ENCODE measurements at regions not wholly inside any gene's neighbourhood (a gene's known extent, or its start where the extent isn't known, plus 50 kb on each side); places are given as distances from the start of the nearest gene placed in this dataset.

DNA sequence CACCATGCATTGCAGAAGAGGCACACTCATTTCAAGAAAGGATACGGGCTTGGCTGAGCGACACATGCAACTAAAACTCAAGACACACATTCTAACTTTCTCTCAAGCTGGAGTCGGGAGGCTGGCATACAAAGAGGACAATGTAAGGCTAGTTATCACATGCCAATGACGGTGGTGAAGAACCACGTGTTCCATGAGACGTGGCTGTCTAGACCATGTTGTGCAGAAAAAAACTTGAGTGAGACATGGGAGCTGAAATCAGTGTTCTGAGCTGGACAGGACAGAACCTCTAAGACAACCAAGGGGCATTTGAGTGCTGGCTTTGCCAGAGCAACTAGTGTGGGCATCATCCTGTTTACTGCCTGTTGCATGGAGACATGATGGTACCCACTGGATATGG, 193.0 kb upstream of the DPP6 start:
- ATAC-seq, result no peak
- TF ChIP-seq OSR1 (CRISPR knock-in tag; IDR thresholded peaks at IDR 0.05), result no peak
- TF ChIP-seq, protein P1, sequence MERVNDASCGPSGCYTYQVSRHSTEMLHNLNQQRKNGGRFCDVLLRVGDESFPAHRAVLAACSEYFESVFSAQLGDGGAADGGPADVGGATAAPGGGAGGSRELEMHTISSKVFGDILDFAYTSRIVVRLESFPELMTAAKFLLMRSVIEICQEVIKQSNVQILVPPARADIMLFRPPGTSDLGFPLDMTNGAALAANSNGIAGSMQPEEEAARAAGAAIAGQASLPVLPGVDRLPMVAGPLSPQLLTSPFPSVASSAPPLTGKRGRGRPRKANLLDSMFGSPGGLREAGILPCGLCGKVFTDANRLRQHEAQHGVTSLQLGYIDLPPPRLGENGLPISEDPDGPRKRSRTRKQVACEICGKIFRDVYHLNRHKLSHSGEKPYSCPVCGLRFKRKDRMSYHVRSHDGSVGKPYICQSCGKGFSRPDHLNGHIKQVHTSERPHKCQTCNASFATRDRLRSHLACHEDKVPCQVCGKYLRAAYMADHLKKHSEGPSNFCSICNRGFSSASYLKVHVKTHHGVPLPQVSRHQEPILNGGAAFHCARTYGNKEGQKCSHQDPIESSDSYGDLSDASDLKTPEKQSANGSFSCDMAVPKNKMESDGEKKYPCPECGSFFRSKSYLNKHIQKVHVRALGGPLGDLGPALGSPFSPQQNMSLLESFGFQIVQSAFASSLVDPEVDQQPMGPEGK (CRISPR knock-in tag; IDR thresholded peaks at IDR 0.05; ENCODE audit: borderline replicate concordance), result no peak
- TF ChIP-seq ZNF70 (CRISPR knock-in tag; IDR thresholded peaks at IDR 0.05), result no peak
- TF ChIP-seq, protein P2, sequence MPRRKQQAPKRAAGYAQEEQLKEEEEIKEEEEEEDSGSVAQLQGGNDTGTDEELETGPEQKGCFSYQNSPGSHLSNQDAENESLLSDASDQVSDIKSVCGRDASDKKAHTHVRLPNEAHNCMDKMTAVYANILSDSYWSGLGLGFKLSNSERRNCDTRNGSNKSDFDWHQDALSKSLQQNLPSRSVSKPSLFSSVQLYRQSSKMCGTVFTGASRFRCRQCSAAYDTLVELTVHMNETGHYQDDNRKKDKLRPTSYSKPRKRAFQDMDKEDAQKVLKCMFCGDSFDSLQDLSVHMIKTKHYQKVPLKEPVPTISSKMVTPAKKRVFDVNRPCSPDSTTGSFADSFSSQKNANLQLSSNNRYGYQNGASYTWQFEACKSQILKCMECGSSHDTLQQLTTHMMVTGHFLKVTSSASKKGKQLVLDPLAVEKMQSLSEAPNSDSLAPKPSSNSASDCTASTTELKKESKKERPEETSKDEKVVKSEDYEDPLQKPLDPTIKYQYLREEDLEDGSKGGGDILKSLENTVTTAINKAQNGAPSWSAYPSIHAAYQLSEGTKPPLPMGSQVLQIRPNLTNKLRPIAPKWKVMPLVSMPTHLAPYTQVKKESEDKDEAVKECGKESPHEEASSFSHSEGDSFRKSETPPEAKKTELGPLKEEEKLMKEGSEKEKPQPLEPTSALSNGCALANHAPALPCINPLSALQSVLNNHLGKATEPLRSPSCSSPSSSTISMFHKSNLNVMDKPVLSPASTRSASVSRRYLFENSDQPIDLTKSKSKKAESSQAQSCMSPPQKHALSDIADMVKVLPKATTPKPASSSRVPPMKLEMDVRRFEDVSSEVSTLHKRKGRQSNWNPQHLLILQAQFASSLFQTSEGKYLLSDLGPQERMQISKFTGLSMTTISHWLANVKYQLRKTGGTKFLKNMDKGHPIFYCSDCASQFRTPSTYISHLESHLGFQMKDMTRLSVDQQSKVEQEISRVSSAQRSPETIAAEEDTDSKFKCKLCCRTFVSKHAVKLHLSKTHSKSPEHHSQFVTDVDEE (CRISPR knock-in tag; IDR thresholded peaks at IDR 0.05), result no peak
- no peak for TF ChIP-seq ZC3H10 (CRISPR knock-in tag; IDR thresholded peaks at IDR 0.05)

DNA sequence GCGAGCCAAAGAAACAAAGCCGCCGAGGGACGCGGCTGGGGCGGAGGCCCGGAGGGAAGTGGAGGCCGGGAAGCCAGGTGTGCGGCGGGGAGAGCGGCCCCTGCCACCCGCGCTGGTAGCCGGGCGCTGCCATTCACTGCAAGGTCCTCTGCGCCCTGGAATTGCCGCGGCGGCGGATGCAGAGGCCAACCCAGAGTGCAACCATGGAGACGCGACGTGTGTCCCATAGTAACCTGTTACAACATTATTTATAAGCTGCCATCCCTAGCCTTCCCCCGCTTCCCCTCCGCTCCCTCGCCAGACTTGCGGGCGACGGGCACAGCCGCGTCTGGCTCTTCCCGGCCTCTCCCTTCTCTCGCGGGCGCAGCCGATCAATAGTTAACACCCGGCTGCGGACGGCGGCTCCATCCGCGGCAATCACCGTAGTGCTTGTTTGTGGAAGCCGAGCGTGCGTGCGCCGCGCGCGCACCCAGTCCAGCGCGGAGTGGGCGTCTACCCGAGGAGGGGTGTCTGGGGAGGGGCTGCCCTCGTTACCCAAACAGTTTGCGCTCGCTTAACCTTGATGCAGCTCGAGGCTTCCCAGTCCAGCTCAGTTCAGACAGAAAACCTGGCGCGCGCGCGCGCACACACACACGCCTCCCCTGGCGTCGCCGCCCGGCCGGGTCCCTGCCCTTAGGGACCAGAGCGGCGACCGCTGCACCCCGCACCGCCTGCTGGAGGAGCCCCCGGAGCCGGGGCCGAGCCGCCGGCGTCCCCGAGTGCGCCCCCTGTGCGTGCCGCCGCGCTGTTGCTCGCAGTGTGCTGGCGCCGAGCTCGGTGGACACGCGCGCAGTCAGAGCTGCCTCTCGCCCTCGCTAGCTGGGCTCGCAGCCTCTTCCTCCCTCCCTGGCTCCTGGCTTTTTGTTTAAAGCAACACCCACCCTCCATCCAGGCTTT, 165.4 kb upstream of the DPP6 start:
- TF ChIP-seq ISL1 (CRISPR knock-in tag; IDR thresholded peaks at IDR 0.05) (no peak), PPARA (CRISPR knock-in tag; IDR thresholded peaks at IDR 0.05; ENCODE audit: borderline replicate concordance) (no peak), ESRRG (CRISPR knock-in tag; IDR thresholded peaks at IDR 0.05) (no peak), ZFP30 (CRISPR knock-in tag; IDR thresholded peaks at IDR 0.05) (no peak), ZC3H10 (CRISPR knock-in tag; IDR thresholded peaks at IDR 0.05) (no peak), TOX (CRISPR knock-in tag; IDR thresholded peaks at IDR 0.05; ENCODE audit: borderline replicate concordance) (no peak), ZNF565 (CRISPR knock-in tag; conservative IDR thresholded peaks at IDR 0.05; ENCODE audit: low read depth) (no peak), ZFP3 (CRISPR knock-in tag; IDR thresholded peaks at IDR 0.05) (no peak), GLIS3 (CRISPR knock-in tag; IDR thresholded peaks at IDR 0.05) (no peak), RARB (CRISPR knock-in tag; IDR thresholded peaks at IDR 0.05) (no peak), ZNF70 (CRISPR knock-in tag; IDR thresholded peaks at IDR 0.05) (no peak), OSR1 (CRISPR knock-in tag; IDR thresholded peaks at IDR 0.05) (no peak)
- TF ChIP-seq, protein P2 (CRISPR knock-in tag; IDR thresholded peaks at IDR 0.05), result no peak
- TF ChIP-seq, protein P1 (CRISPR knock-in tag; IDR thresholded peaks at IDR 0.05; ENCODE audit: borderline replicate concordance), result no peak
- TF ChIP-seq, protein P3, sequence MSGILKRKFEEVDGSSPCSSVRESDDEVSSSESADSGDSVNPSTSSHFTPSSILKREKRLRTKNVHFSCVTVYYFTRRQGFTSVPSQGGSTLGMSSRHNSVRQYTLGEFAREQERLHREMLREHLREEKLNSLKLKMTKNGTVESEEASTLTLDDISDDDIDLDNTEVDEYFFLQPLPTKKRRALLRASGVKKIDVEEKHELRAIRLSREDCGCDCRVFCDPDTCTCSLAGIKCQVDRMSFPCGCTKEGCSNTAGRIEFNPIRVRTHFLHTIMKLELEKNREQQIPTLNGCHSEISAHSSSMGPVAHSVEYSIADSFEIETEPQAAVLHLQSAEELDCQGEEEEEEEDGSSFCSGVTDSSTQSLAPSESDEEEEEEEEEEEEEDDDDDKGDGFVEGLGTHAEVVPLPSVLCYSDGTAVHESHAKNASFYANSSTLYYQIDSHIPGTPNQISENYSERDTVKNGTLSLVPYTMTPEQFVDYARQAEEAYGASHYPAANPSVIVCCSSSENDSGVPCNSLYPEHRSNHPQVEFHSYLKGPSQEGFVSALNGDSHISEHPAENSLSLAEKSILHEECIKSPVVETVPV (CRISPR knock-in tag; IDR thresholded peaks at IDR 0.05), result no peak
- ATAC-seq, result no peak

DNA sequence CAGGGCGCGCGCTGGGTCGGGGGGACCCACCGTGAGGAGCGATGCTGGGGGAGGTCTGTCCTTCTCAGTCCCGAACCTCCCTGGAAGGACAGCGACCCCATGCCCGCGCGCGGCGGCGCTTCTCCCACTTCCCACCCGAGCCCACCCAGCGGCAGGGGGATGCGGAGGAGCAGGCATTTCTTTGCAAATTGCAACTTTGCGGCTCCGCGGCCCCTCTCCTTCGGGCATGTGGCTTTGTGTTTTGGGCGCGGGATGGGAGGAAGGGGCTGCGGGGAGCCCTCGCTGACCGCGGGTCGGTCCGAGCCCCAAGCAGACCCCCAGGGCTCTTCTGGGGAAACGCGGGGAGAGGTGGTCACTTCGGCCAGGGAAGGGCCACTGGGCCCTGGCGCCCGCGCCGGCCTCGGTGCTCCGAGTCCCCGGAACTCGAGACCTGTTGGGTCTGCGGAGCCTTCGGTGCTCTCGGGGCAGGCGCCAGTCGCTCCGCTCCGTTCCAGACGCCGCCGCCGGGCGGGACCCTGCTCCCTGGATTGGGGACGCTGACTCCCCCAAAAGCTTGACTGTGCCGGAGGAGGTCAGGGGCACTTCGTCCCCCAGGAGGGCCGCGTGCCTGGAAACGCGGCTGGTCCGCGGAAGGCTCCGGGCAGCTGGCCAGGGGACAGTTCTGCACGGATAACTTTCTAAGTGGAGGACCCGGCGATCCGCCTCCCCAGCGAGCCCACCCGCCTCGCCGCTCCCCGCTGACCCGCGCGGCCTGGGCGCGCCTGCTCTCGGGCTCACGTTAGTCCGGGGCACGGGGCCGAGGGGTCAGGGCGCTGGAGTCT, 164.2 kb upstream of the DPP6 start:
- TF ChIP-seq RARB (CRISPR knock-in tag; IDR thresholded peaks at IDR 0.05), result no peak
- ATAC-seq, result no peak

All from SK-N-SH treated with all-trans-retinoic acid at 6 μM for 48 hours (cell line).